ENCODE measurements at regions not wholly inside any gene's neighbourhood (a gene's known extent, or its start where the extent isn't known, plus 50 kb on each side); places are given as distances from the start of the nearest gene placed in this dataset.

GRCh38 chr16:17770104-17770503 is 299.3 kb upstream of the XYLT1 start:
- Histone ChIP-seq H3K4me3 (no peak overlapping the region), H3K27me3 (peaks cover 0 to 6% of the 10 kb centered on the region in 2 donors), H3K4me1 (no peaks in the 10 kb centered on the region), H3K27ac (no peak overlapping the region), H3K36me3 (no peaks in the 10 kb centered on the region), H3K9me3 (no peaks in the 10 kb centered on the region)
- TF ChIP-seq POLR2AphosphoS5 (IDR thresholded peaks at IDR 0.05) (no peak), POLR2A (IDR thresholded peaks at IDR 0.05) (no peak)
- TF ChIP-seq, protein P1, sequence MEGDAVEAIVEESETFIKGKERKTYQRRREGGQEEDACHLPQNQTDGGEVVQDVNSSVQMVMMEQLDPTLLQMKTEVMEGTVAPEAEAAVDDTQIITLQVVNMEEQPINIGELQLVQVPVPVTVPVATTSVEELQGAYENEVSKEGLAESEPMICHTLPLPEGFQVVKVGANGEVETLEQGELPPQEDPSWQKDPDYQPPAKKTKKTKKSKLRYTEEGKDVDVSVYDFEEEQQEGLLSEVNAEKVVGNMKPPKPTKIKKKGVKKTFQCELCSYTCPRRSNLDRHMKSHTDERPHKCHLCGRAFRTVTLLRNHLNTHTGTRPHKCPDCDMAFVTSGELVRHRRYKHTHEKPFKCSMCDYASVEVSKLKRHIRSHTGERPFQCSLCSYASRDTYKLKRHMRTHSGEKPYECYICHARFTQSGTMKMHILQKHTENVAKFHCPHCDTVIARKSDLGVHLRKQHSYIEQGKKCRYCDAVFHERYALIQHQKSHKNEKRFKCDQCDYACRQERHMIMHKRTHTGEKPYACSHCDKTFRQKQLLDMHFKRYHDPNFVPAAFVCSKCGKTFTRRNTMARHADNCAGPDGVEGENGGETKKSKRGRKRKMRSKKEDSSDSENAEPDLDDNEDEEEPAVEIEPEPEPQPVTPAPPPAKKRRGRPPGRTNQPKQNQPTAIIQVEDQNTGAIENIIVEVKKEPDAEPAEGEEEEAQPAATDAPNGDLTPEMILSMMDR (IDR thresholded peaks at IDR 0.05), result no peak
- intact Hi-C loops (cut with DNase I; ENCODE audit: low total_unique reads), result no loop called here
- DNase-seq (ENCODE audit: low spot score in 2 of 2), result no peak

DNA sequence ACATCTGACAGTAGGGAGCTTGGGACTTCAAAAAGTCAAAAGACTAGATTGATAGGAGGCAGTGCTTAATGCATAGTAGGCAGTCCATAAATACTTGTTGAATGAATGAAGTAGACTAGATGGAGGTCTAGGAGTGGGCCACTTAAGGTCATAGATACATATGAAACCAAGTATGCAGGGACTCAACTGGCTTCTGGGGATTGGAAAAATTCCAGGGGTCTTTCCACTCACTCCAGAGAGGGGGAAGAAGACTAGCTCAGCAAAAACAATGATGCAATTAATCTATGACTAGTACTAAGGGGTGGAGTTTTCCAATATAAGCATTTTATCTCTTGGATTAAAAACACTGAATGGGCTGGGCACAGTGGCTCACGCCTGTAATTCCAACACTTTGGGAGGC is 298.3 kb upstream of the XYLT1 start:
- intact Hi-C loops (cut with DNase I; ENCODE audit: low total_unique reads), result no loop called here
- Histone ChIP-seq H3K4me1 (no peaks in the 10 kb centered on the region), H3K36me3 (no peaks in the 10 kb centered on the region), H3K4me3 (no peak overlapping the region), H3K9me3 (no peaks in the 10 kb centered on the region), H3K27ac (no peak overlapping the region), H3K27me3 (peaks cover 0 to 3% of the 10 kb centered on the region in 2 donors)
- no peak for TF ChIP-seq POLR2A (IDR thresholded peaks at IDR 0.05)
- TF ChIP-seq, protein P1 (IDR thresholded peaks at IDR 0.05), result no peak
- no peak for TF ChIP-seq POLR2AphosphoS5 (IDR thresholded peaks at IDR 0.05)
- DNase-seq (ENCODE audit: low spot score in 2 of 2), result no peak

GRCh38 chr16:17768257-17768656 is 297.5 kb upstream of the XYLT1 start:
- intact Hi-C loops (cut with DNase I; ENCODE audit: low total_unique reads), result no loop called here
- DNase-seq (ENCODE audit: low spot score in 2 of 2), result no peak
- H3K27ac ChIP-seq, result no peak overlapping the region
- TF ChIP-seq POLR2A (IDR thresholded peaks at IDR 0.05), result no peak
- TF ChIP-seq, protein P1 (IDR thresholded peaks at IDR 0.05), result no peak
- no peak for TF ChIP-seq POLR2AphosphoS5 (IDR thresholded peaks at IDR 0.05)
- no peaks in the 10 kb centered on the region for H3K9me3 ChIP-seq
- no peaks in the 10 kb centered on the region for H3K36me3 ChIP-seq
- H3K4me1 ChIP-seq, result no peaks in the 10 kb centered on the region
- no peaks in the 10 kb centered on the region for H3K27me3 ChIP-seq
- H3K4me3 ChIP-seq, result no peak overlapping the region

GRCh38 chr16:17766012-17766411 is 295.3 kb upstream of the XYLT1 start:
- no peaks in the 10 kb centered on the region for H3K4me1 ChIP-seq
- no peak overlapping the region for H3K4me3 ChIP-seq
- no peak overlapping the region for H3K27ac ChIP-seq
- intact Hi-C loops (cut with DNase I; ENCODE audit: low total_unique reads), result no loop called here
- DNase-seq (ENCODE audit: low spot score in 2 of 2), result no peak
- H3K27me3 ChIP-seq, result no peaks in the 10 kb centered on the region
- no peaks in the 10 kb centered on the region for H3K9me3 ChIP-seq
- TF ChIP-seq POLR2AphosphoS5 (IDR thresholded peaks at IDR 0.05) (no peak), POLR2A (IDR thresholded peaks at IDR 0.05) (no peak)
- TF ChIP-seq, protein P1 (IDR thresholded peaks at IDR 0.05), result no peak
- no peaks in the 10 kb centered on the region for H3K36me3 ChIP-seq

DNA sequence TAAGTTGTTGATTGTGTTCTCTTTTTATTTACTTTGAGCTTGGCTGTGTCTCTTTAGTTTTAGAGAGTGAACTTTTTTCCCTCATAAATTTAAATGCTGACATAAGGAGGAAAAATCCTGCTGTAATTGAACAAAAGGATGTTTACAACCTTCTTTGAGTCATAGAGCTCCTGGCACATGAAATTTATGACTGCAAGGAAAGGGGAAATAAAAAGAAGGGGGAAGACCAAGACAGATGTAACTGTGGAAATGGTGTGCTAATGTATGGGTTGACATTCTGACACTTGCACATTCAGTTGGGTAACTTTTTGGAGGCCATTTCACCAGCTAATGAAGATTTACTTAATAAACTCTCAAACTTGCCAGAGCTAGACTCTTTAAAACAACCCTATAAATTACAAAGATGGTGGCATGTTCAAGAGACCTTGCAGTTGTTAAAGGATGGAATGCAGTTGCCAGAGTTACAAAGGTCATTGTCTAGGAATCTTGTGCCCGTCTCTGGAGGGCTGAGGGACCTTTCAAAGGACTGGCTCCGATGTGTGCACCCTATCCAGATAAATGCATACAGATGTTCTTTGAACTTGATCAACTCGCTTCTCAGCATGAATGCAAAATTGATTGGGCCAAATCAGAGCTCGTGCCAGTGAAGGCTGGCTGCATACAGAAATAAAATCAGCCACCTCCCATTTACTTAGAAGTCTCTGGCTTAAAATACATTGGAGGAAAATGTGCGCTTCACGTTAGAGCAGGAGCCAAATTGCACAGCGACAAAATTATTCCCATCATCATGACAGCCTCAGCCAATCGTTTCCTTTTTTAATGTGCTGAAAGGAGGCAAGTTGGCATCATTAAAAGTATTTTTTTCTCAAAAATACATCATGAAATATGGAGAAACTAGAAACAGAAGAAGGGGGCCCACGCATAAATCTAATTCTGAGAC is 289.0 kb upstream of the XYLT1 start:
- Histone ChIP-seq H3K27me3 (no peaks in the 10 kb centered on the region), H3K4me1 (no peaks in the 10 kb centered on the region), H3K36me3 (no peaks in the 10 kb centered on the region), H3K4me3 (no peak overlapping the region), H3K27ac (no peak overlapping the region), H3K9me3 (peaks cover 0 to 6% of the 10 kb centered on the region in 2 donors)
- TF ChIP-seq POLR2AphosphoS5 (IDR thresholded peaks at IDR 0.05), result no peak
- TF ChIP-seq, protein P1 (IDR thresholded peaks at IDR 0.05), result no peak
- TF ChIP-seq POLR2A (IDR thresholded peaks at IDR 0.05), result no peak
- DNase-seq (ENCODE audit: low spot score in 2 of 2), result no peak
- intact Hi-C loops (cut with DNase I; ENCODE audit: low total_unique reads), result no loop called here

Data from breast epithelium (tissue), 4 donors.